ENCODE measurements at regions not wholly inside any gene's neighbourhood (a gene's known extent, or its start where the extent isn't known, plus 50 kb on each side); places are given as distances from the start of the nearest gene placed in this dataset.
A peak's percentile ranks its signal among the peaks of the same experiment; 100 is the strongest.

DNA sequence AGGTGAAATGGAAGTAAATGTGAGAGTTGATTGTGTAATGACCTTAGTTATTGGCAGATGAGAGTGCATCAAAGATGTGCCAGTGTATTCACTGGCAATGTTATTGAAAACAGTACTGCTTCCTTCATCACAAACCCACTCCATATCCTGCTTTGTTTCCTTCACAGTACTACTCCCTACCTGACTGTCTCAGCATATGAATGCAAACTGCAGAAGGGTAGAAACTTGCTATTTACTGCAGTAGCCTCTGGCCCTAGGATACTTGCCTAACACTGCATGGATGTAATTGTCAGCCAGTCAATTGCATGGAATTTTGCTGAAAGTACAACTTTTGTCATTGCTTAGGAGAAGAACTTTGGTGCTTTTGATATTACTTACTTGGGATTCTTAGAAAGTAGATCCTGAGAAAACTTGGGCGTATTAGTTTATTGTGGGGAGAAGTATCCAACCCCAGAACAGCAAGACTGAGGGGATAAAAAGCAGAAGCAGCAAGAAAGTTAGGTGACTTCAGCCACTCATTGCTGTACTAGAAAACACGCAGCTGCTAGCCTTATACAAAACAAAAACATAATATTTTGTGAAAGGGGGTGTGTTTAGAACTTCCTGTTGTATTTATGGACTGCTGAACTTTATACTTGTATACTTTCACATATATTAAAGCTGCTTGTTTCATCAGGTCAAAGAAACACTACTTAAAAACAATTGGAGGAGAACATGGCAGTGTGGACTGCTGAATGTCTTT, 219.0 kb downstream of the CCNG2 start:
- no peak for DNase-seq

- DNase-seq = no peak
These were observed 219.9 kb downstream of the CCNG2 start for GRCh38 chr4:77376788-77377460.

- DNase-seq = no peak
These were observed 221.5 kb upstream of the CXCL13 start for GRCh38 chr4:77384094-77384493.

- peak; percentile 6 for DNase-seq
These were observed 220.3 kb upstream of the CXCL13 start for GRCh38 chr4:77385124-77385969.

- no peak for DNase-seq
These were observed 211.6 kb upstream of the CXCL13 start for GRCh38 chr4:77393996-77394395.

- no peak for DNase-seq
These were observed 210.1 kb upstream of the CXCL13 start for GRCh38 chr4:77395481-77395880.

DNA sequence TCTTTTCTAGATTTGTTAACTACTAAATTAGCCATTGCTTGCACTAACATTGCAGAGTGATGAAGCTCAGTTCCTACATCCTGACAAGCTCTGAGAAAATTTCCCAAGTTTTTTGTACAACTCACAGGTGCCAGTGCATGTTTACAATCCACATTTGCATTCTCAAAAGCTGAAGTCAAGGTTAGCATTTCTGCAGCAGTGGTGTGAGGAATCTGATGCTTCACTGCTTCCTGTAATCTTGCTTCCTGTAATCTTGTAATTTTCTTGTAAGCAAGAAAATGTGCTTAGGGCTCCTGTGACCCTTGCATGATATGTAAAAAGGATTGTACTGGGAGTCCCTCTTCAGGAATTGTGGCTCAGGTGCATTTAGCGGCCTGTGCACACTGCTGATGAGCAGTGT, 207.4 kb upstream of the CXCL13 start:
- DNase-seq = no peak

GRCh38 chr4:77399831-77400230, 205.8 kb upstream of the CXCL13 start:
- no peak for DNase-seq

DNA sequence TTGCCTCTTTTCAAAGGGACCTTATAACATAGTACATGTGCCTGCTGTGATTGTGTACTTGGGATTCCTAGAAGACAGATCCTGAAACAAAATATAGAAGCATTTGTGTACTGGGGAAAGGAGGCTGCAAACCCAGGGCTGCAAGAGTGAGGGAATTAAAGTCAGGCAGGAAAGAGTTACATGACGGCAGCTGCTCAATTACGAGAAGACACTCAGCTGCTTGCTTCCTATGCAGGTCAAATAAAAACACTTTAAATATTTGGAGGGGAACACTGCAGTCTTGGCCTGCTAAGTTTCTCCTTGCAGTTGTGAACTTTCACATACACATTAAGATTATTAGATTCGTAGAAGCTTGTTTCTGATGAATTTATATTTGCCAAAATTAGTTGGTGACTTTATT, 191.9 kb upstream of the CXCL13 start:
- DNase-seq = no peak

- no peak for DNase-seq
These were observed 189.9 kb upstream of the CXCL13 start for GRCh38 chr4:77415689-77416088.

- DNase-seq = no peak
These were observed 187.3 kb upstream of the CXCL13 start for GRCh38 chr4:77418333-77418732.

DNA sequence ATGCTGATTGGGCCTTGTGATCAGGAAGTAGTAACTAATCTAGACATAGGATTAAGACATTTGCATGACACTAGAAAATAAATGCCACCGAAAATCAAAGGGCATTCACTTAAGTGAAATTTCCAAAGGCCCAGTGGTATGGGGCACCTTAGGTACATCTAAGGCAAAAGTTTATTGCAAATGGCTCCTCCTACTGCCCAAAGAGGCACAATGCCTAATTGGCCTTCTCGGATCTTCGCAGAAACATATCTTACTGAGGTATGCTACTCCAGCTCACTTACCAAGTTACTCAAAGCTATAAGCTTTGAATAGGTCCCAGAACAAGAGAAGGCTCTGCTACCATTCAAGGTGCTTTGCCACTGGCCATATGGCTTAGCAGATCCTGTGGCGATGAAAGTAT, 174.8 kb upstream of the CXCL13 start:
- DNase-seq = no peak

GRCh38 chr4:77431546-77431945, 174.1 kb upstream of the CXCL13 start:
- no peak for DNase-seq

GRCh38 chr4:77432717-77433417, 172.8 kb upstream of the CXCL13 start:
- no peak for DNase-seq

DNA sequence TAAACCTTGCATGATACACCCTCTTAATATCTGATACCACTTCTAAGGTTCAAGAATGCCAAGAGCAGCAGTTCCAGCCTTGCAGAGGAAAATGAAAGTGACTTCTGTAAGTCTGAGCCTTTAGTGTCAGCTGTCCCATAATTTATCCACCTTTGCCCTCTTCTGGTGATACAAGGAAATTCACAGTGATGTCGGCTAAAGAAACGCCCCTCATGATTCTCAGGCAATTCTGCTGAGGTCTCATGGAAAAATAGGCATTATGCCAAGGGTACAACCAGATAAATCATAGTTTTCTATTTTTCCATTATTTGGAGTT, 172.2 kb upstream of the CXCL13 start:
- DNase-seq = no peak

DNA sequence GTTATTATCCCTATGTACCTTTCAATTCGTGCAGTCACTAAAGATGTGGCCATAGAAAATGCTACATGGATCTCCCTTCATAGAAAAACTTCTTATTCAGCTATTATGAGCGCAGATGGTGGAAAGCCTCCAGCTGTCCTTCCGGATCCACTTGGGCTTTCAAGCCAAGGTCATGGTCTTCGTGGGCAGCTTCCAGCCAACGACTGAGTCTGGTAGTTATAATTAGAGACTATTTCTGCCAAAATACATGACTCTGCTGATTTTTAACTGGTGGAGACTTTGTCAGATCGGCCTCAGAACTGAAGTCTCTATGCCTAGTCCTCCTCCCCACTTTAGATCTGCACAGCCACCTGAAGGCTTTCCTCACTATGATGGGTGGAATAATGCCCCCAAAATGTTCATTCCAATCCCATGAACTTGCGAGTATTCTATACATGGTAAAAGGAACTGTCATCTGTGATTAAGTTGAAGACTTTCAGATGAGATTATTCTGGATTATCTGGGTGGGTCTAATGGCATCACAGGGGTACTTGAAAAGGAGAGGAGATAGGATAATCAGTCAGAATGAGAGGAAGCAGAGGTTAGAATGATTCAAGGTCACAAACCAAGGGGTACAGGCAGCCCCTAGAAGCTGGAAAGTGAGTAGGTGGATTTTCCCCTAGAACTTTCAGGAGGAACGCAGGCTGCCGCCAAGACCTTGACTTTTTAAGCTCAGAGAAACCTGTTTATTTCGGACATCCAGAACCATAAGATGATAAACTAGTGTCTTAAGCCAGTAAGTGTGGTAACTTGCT, 171.1 kb upstream of the CXCL13 start:
- DNase-seq = no peak

GRCh38 chr4:77437079-77437478, 168.5 kb upstream of the CXCL13 start:
- no peak for DNase-seq

DNA sequence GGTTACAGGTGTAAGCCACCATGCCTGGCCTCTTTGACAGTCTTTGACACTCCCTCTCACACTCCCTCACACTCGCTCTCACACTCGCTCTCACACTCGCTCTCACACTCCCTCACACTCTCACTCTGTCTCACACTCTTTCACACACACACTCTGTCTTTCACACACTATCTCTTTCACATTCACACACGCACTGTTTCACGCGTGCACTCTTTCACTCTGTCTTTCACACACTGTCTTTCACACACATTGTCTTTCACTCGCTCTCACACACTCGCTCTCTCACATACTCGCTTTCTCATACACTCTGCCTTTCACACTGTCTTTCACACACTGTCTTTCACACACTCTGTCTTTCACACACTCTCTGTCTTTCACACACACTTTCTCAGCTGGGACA, 167.1 kb upstream of the CXCL13 start:
- no peak for DNase-seq

DNA sequence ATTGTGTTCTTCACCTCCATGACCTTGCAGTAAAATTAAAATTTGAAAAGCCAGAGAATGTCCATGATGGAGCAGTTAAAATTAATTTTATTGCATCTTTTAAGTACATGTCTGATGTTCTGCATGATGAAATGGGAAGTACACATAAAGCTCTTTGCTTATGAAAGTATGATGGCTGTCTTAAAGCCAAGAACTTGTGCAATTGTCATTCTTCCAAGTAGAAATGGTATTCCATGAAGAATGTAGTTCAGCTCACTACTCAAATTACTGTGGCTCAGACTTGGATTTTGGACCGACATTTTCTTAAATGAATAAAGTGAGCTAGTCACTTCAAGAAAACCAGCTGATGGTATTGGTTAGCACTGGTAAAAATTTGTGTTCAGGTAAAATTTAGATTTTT, 161.7 kb upstream of the CXCL13 start:
- no peak for DNase-seq

DNA sequence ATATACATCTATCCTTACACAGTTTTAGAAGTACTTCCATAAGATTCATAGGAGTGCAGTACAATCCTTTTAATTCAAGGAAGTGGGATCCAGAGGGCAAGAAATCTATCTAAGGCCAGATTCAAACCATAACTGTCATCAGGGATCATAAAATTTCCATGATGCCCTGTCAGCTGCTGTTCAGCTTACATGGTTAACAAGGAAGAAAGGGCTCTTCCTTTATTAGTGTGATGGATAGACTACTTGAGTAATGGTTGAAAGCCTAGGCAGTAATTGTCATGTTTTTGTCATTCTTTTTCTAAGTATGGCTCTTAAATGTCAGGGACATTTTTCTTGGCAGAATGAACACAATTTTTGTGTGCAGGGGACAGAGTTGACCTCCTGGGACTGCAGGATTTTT, 159.8 kb upstream of the CXCL13 start:
- no peak for DNase-seq

- no peak for DNase-seq
These were observed 159.0 kb upstream of the CXCL13 start for GRCh38 chr4:77446601-77447000.

- DNase-seq = no peak
These were observed 156.4 kb upstream of the CXCL13 start for GRCh38 chr4:77449171-77449570.

- no peak for DNase-seq
These were observed 155.6 kb upstream of the CXCL13 start for GRCh38 chr4:77450006-77450405.
